SK-N-SH treated with all-trans-retinoic acid at 6 μM for 48 hours (cell line): ENCODE measurements at regions not wholly inside any gene's neighbourhood (a gene's known extent, or its start where the extent isn't known, plus 50 kb on each side); places are given as distances from the start of the nearest gene placed in this dataset.

Experiments used
- ARNTL ChIP-seq: fragments of 450-650 bp; formaldehyde crosslinking; IDR thresholded peaks from 2 replicates; pipeline ENCODE4 v1.5.0; 2020; ENCODE audit warnings: low read depth, mild to moderate bottlenecking, moderate library complexity, borderline replicate concordance
- CREB5 ChIP-seq: fragments of 250-450 bp; sonication (Bioruptor Pico); IDR thresholded peaks from 2 replicates; pipeline ENCODE4 v1.5.1; 2020; ENCODE audit warnings: low read depth, mild to moderate bottlenecking, moderate library complexity
- ESRRG ChIP-seq: fragments of 250-450 bp; sonication (Bioruptor Pico); IDR thresholded peaks from 2 replicates; pipeline ENCODE4 v1.6.1; 2021; ENCODE audit warnings: mild to moderate bottlenecking
- GLIS3 ChIP-seq: fragments of 250-450 bp; sonication (Bioruptor Pico); IDR thresholded peaks from 2 replicates; pipeline ENCODE4 v1.5.0; 2020; ENCODE audit warnings: mild to moderate bottlenecking, moderate library complexity
- ISL1 ChIP-seq: fragments of 250-450 bp; sonication (Bioruptor Pico); IDR thresholded peaks from 2 replicates; pipeline ENCODE4 v2.1.2; 2022; ENCODE audit warnings: mild to moderate bottlenecking, moderate library complexity
- POU6F1 ChIP-seq: fragments of 250-450 bp; sonication (Bioruptor Pico); IDR thresholded peaks from 2 replicates; pipeline ENCODE4 v1.8.0; 2021; ENCODE audit warnings: low read depth, mild to moderate bottlenecking, moderate library complexity, borderline replicate concordance
- RARB ChIP-seq: fragments of 250-450 bp; sonication (Bioruptor Pico); IDR thresholded peaks from 2 replicates; pipeline ENCODE4 v1.8.0; 2021; ENCODE audit warnings: mild to moderate bottlenecking, moderate library complexity
- SNAI2 ChIP-seq: fragments of 250-450 bp; sonication (Bioruptor Pico); IDR thresholded peaks from 2 replicates; pipeline ENCODE4 v1.5.0; 2020; ENCODE audit warnings: mild to moderate bottlenecking, moderate library complexity
- ZC3H10 ChIP-seq: fragments of 250-450 bp; sonication (Bioruptor Pico); IDR thresholded peaks from 2 replicates; pipeline ENCODE4 v1.5.1; 2021; ENCODE audit warnings: mild to moderate bottlenecking, moderate library complexity
- ZNF70 ChIP-seq: fragments of 450-650 bp; formaldehyde crosslinking; IDR thresholded peaks from 2 replicates; pipeline ENCODE4 v1.5.0; 2020; ENCODE audit warnings: mild to moderate bottlenecking, moderate library complexity

- TF ChIP-seq ZNF70 (CRISPR knock-in tag) (no peak), ISL1 (no peak), GLIS3 (CRISPR knock-in tag) (no peak), CREB5 (no peak), ESRRG (CRISPR knock-in tag) (no peak), SNAI2 (CRISPR knock-in tag) (no peak), ZC3H10 (CRISPR knock-in tag) (no peak), RARB (CRISPR knock-in tag) (no peak), POU6F1 (CRISPR knock-in tag) (no peak), ARNTL (CRISPR knock-in tag) (no peak)
Measured at GRCh38 chr2:136647039-136647438, 118.3 kb upstream of the THSD7B start.
